ENCODE measurements at regions not wholly inside any gene's neighbourhood (a gene's known extent, or its start where the extent isn't known, plus 50 kb on each side); places are given as distances from the start of the nearest gene placed in this dataset.
"Not testable (repeated sequence)": the region's sequence is repeated elsewhere in the genome, so short reads cannot be mapped to it uniquely, and the experiment has no call there.

DNA sequence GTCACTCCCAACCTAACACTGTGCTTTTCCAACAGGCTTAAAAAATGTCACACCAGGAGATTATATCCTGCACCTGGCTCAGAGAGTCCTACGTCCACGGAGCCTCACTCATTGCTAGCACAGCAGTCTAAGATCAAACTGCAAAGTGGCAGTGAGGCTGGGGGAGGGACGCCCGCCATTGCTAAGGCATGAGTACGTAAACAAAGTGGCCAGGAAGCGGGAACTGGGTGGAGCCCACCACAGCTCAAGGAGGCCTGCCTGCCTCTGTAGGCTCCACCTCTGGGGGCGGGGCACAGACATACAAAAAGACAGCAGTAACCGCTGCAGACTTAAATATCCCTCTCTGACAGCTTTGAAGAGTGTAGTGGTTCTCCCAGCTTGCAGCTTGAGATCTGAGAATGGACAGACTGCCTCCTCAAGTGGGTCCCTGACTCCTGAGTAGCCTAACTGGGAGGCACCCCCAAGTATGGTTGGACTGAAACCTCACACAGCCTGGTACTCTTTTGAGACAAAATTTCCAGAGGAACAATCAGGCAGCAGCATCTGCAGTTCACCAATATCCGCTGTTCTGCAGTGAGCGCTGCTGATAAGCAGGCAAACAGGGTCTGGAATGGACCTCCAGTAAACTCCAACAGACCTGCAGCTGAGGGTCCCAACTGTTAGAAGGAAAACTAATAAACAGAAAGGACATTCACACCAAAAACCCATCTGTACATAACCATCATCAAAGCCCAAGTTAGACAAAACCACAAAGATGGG, 2986.4 kb upstream of the OR11H1 start:
- peak in 1 of 2 donors; percentile 0 for DNase-seq (ENCODE audit: low read depth in 2 of 2)

DNA sequence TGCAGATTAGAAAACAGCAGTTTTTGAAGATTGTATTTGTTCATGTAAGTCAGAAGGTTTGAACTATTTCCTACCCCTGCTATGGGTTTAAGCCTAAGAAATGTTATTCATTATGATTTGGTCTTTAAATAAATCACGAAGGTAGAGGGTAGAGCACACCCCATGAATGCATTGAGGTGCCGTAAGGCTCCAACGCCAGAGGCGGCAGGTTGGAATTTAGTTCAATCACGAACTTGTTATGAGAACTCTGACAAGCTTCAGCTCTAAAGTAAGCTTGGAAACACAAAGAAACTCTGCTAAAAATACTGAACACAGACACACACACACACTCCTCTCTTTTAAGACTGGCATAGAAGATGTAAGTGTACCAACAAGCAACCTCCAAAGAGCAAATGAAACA, 2974.6 kb upstream of the OR11H1 start:
- not testable (repeated sequence) for DNase-seq (ENCODE audit: low read depth in 2 of 2)

DNA sequence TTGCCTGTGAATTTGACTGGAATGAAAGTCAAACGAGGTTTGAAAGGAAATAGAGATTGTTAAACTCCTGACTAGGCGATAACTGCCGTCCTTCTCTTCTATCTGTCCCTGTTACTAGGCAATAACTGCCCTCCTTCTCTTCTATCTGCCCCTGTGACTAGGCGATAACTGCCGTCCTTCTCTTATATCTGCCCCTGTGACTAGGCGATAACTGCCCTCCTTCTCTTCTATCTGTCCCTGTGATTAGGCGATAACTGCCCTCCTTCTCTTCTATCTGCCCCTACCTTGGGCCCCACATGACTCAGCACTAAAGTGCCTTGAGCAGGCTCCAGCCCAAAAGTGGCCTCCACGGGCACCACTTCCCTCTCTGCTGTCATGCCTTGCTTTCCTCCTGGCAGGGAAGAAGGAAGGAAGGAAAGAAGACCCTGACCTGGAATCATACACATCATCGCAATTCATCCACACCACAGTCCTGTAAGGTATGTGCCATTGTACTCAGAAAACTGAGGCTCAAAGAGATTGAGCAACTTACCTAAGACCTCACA, 2973.3 kb upstream of the OR11H1 start:
- not testable (repeated sequence) for DNase-seq (ENCODE audit: low read depth in 2 of 2)

DNA sequence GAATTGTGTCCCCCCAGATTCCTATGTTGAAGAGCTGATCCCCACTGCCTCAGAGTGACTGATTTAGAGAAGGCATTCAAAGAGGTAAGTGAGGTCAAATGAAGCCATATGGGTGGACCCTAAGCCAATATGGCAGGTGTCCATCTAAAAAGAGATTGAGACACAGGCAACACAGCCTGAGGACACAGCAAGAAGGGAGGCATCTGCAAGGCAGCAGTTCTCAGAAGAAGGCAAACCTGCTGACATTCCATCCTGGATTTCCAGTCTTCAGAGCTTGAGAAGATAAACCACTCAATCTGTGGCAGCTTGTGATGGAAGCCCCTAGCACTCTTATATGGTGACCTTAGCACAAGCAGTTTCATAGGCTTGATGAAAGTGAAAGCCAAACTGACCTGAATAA, 2956.5 kb upstream of the OR11H1 start:
- not testable (repeated sequence) for DNase-seq (ENCODE audit: low read depth in 2 of 2)

DNA sequence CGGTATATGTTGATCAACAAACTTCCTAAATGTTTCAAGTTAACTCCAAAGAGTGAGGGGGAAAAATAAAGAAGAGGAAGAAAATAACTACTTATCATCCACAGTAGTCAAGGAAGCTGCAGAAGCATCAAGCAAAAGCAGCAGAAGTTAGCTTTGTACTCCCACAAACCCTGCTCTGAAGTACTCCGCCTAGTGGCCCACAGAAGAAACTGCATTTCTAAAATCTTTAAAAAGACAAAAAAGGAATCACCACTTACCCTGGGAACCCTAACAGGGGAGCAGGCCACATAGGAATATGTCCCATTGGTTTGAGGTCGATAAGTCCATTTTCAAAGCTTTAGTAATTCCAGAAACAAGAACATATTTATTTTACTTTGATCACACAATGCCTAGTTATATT, 2948.3 kb upstream of the OR11H1 start:
- not testable (repeated sequence) for DNase-seq (ENCODE audit: low read depth in 2 of 2)

DNA sequence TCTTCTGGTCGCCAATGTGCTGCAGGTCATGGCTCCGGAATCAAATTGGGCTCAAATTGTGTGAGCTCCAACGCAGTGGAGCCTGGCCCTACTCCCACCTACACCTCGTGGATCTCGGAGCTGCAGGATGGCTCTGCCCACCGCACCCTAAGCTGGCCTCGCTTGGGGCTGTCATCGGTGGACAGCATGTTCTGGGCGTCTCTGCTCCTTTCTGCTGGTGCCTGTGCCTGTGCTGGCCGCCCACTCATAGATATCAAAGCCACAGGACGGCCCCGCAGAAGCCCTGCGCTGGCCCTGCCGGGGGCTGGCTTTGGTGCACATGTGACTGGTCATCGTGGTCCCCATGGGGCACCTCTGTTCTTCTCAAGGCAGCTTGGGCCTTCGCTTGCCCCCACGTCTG, 2943.5 kb upstream of the OR11H1 start:
- not testable (repeated sequence) for DNase-seq (ENCODE audit: low read depth in 2 of 2)

DNA sequence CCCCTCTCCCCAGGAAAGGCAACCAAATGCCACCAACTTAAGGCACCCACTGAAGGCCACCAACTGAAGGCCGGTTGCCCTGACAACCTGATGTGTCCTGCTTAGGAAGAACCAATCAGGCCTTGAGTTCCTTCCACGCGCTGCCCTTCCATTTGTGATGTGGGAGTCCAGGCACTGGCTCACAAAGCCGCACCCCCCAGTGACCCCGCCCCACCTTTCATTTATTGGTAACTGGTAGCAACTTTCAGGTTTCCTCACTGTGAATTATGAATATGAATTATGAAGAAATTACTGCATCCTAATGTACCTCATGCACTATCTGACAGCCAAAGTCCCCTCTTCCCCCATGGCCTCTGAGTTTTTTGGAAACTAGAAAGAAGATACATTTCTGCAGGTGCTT, 2943.1 kb upstream of the OR11H1 start:
- not testable (repeated sequence) for DNase-seq (ENCODE audit: low read depth in 2 of 2)

DNA sequence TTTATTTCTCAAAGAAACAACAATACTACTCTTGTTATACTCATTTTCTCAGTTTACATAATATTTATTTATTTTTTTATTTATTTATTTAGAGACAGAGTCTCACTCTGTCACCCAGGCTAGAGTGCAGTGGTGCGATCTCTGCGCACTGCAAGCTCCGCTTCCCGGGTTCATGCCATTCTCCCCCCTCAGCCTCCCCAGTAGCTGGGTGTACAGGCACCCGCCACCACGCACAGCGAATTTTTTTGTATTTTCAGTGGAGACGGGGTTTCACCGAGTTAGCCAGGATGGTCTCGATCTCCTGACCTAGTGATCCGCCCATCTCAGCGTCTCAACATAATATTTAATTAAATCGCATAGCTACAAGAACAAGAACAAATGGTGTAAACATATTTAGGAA, 2932.3 kb upstream of the OR11H1 start:
- DNase-seq (ENCODE audit: low read depth in 2 of 2) = not testable (repeated sequence)

DNA sequence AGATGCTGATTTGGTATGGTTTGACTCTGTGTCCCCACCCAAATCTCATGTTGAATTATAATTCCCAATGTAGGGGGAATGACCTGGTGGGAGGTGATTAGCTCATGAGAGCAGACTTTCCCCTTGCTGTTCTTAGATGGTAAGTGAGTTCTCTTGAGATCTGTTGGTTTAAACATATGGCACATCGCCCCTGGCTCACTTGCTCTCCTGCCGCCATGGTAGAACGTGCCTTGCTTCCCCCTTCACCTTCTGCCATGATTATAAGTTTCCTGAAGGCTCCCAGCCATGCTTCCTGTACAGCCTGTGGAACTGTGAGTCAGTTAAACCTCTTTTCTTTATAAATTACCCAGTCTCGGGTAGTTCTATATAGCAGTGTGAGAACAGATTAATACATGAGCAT, 2930.2 kb upstream of the OR11H1 start:
- not testable (repeated sequence) for DNase-seq (ENCODE audit: low read depth in 2 of 2)

DNA sequence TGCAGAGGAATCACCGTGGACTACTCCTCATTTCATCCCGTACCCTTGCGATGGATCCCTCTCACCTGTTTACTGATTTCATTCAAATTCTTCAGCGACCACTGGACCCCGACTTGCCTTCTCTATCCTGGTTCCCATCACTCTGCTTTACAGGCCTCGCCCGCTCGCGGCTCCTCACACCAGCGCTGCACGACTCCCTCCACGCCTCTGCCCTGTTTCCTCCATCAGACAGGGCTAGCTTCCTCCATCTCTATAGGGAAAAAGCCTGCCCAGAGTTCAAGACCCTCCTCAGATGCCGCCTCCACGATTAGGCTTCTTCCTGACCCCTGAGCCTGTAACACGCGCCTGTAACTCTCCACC, 2926.5 kb upstream of the OR11H1 start:
- DNase-seq (ENCODE audit: low read depth in 2 of 2) = not testable (repeated sequence)

DNA sequence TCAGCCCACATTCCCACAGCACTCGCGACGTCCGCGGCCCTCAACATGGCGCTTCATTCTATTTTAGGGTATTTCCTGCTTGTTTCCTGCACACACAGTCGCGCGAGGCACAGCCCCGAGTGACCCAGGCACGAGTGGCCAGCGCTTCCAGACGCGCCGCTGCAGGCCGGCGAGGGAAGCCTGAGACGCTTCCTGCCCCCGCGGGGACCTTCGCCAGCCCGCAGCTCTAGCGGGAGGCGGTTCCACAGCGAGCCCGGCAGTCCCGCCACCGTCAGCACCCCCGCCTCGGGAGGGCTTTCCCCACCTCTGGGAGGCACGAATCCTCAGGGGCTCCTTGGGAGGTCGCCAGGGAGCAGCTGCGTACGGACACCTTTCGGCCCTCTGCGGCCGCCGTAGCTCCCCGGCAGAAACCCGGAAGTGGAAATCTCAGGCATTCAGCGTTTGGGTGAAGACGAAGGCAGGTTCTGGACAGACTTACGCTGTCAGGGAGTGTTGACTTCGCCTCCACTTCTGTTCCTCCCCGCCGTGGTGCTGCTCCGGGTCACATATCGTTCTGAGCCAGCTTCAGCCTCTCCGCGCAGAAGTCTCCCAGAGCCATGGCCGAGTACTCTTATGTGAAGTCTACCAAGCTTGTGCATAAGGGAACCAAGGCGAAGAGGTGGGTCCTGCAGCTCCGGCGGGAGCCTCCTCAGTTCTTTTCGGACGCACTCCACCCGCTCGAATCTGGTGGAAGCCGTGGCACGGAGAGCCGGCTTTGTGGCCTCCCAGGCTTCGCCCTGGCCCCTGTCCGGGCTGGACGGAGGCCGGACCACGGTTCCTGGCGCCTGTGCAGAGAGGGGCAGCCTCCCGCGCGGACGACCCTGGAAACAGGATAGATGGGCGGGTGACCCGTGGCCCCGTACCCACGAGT, 2925.9 kb upstream of the OR11H1 start:
- DNase-seq (ENCODE audit: low read depth in 2 of 2) = no peak

DNA sequence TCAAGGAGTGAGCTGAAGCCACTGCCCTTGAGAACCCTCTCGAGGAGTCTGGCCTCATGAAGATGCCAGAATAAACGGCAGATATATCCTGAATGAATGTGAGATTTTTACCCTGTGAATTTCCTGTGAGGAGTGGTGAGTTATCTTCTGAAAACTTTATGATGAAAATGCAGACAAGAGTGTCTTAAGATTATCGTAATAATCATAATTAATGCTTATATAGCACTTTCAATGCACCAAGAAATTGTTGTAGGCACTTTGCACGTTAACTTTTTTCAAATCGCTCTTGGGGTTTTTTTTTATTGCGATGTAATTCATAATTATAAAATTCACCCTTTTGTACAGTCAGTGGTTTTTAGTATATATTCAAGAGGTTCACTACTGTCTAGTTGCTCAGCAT, 2924.6 kb upstream of the OR11H1 start:
- not testable (repeated sequence) for DNase-seq (ENCODE audit: low read depth in 2 of 2)

DNA sequence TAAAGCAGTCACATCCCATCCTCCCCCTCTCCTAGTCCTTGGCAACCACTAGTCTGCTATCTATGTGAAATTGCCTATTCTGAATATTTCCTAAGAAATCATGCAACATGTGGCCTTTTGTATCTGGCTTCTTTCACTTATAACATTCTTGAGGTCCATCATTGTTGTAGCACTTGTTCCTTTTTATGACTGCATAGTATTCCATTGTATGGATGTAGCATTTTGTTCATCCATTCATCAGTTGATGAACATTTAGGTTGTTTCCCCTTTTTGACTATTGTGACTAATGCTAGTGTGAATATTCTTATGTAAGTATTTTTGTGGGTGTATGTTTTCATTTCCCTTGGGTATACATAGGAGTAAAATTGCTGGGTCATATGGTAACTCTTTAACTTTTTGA, 2924.2 kb upstream of the OR11H1 start:
- DNase-seq (ENCODE audit: low read depth in 2 of 2) = not testable (repeated sequence)

DNA sequence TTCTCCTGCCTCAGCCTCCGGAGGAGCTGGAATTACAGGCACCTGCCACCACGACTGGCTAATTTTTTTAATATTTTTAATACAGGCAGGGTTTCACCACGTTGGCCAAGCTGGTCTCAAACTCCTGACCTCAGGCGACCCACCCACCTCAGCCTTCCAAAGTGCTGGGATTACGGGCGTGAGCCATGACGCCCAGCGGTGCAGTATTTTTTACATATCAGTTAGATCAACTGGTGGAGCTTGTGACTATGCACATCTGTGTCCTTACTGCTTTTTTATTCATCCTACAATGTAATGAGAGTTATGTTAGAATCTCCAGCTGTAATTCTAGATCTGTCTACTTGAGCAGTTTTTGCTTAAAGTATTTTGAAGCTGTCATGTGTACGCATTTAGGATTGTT, 2919.5 kb upstream of the OR11H1 start:
- not testable (repeated sequence) for DNase-seq (ENCODE audit: low read depth in 2 of 2)

DNA sequence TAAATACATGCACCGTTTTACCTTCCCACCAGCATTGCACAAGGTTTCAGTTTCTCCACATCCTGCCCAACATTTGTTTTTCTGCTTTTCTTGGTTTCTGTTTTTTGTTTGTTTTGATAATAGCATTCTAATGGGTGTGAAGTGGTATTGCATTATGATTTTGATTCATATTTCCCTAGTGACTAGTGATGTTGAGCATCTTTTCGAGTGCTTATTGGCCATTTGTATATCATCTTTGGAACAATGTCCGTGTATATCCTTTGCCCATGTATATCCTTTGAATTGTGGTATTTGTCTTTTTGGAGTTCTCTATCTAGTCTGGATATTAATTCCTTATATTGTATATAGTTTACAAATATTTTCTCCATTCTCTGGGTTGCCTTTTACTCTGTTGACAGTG, 2914.8 kb upstream of the OR11H1 start:
- no peak for DNase-seq (ENCODE audit: low read depth in 2 of 2)

DNA sequence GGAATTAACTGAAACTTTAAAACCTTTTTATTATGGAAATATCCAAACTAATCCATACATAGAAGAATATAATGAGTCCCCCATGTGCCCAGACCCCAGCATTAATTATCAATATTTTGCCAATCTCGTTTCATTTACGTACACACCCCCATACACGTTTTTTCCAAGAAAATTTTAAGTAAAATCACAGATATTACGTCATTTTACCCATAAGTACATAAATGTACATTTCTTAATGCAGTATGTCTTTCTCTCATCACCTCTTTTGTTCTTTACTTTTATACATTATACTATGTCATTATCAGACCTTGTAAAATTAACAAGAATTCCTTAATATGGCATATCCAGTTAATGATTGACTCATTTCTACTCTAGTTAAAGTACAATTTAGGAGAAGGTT, 2914.1 kb upstream of the OR11H1 start:
- not testable (repeated sequence) for DNase-seq (ENCODE audit: low read depth in 2 of 2)

DNA sequence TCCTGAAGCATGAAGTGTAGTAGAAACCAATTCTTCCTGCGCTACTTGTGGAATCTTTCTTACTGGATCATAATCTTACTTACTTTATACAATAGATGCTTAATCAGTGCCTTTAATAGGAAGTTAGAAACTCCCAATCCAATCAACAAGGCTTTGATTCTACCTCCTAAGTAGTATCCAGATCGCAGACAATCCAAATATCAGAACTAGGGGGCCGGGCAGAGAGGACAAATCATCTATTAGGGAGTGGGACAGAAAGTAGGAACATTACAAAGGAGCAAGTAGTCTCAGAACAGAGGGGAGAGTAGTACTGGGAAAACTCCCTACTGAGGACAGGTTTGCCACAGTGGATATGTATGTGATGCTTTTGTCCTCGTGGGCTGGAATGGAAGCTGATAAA, 2901.1 kb upstream of the OR11H1 start:
- not testable (repeated sequence) for DNase-seq (ENCODE audit: low read depth in 2 of 2)

DNA sequence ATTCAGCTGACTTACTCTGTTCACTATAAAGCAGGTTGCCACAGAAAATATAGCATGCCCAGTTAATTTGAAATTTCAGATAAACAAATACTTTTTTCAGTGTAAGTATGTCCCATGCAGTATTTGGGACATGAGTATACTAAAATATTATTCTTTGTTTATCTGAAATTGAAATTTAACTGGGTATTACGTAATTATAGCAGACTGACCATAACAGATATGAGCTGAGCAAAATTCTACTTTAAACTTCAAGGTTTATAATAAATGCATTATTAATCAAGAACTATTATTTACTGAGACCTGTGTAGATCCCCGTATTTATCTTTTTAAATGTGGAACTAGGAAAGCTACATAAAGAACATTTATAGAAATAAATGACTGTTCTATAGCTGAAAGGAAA, 2898.2 kb upstream of the OR11H1 start:
- not testable (repeated sequence) for DNase-seq (ENCODE audit: low read depth in 2 of 2)

DNA sequence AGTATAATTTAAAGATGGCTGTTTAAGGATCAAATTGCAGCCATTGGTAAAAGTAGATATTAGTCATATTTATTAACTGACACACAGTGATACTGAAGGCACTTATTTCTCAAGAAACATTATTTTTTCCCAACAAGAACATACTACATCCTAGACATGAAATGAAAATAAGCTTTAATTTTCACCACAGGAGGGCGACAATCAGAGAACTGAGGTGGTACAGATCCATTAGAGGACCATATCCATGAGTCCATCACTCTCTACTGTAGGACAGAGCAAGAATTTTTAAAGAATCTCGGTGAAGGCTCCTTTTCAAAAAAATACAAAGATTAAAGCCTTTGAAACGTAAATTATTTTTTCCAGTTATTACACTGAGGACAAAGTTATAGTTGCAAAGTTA, 2897.0 kb upstream of the OR11H1 start:
- DNase-seq (ENCODE audit: low read depth in 2 of 2) = not testable (repeated sequence)

DNA sequence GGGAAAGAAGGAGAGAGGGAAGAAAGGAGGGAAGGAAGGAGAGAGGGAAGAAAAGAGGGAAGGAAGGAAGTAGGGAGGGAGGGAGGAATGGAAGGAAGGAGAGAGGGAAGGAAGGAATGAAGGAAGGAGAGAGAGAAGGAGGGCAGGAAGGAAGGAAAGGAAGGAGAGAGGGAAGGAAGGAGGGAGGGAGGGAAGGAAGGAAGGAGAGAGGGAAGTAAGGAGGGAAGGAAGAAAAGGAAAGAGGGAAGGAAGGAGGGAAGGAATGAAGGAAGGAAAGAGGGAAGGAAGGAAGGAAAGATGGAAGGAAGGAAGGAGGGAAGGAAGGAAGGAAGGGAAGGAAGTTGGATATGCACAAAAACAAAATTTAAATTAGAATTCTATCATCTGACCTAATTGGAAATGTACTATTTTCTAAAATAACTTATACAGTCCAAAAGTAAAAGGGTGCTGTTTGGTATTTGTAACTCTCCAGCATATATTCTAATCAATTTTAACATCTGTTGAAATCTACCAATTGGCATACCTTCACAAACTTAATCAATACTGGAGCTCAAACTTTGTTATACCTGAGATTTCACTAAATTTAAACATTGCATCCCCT, 2890.3 kb upstream of the OR11H1 start:
- not testable (repeated sequence) for DNase-seq (ENCODE audit: low read depth in 2 of 2)

DNA sequence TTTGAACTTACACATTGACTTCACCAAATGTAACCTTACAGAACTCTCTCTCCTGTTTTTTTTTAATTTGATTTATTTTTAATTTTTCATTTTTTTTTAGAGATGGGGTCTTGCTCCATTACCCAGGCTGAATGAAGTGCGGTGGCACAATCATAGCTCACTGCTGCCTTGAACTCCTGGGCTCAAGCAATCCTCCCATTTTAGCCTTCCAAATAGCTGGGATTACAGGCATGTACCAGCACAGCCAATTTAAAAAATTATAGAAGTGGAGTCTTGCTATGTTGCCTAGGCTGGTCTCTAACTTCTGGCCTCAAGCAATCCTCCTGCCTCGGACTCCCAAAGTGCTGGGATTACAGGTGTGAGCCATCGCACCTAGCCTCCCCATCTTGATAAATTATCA, 2889.7 kb upstream of the OR11H1 start:
- DNase-seq (ENCODE audit: low read depth in 2 of 2) = not testable (repeated sequence)
